DND-41 (cell line): ENCODE measurements at regions not wholly inside any gene's neighbourhood (a gene's known extent, or its start where the extent isn't known, plus 50 kb on each side); places are given as distances from the start of the nearest gene placed in this dataset.

ENCODE experiments used
- ATAC-seq: fragments of 200-7000 bp; cut with Tn5 transposase; 3 replicates; pipeline ENCODE4 v1.9.1; 2021; ENCODE audit warnings: low read depth; ENCODE audit not compliant: insufficient read depth
- DNase-seq: peaks from one replicate; pipeline ENCODE4 v3.0.0-alpha.2; 2020
- H2AFZ ChIP-seq: 2 replicates; pipeline ENCODE4 v1.6.0; 2012; ENCODE audit warnings: low read depth, low read length
- H3K27ac ChIP-seq: 2 replicates; pipeline ENCODE4 v1.5.1; 2012; ENCODE audit warnings: low read length, inconsistent platforms
- H3K27me3 ChIP-seq: fragments of 200-600 bp; sonication (generic); 2 replicates; pipeline ENCODE4 v1.6.0; 2012; ENCODE audit warnings: low read length, mild to moderate bottlenecking, inconsistent platforms; ENCODE audit not compliant: insufficient read depth, poor library complexity
- H3K36me3 ChIP-seq: 2 replicates; pipeline ENCODE4 v1.5.1; 2012; ENCODE audit warnings: low read length, inconsistent platforms; ENCODE audit not compliant: insufficient read depth
- H3K4me1 ChIP-seq: 2 replicates; pipeline ENCODE4 v1.5.1; 2012; ENCODE audit warnings: mild to moderate bottlenecking, low read length; ENCODE audit not compliant: insufficient read depth
- H3K4me2 ChIP-seq: 2 replicates; pipeline ENCODE4 v1.6.0; 2012; ENCODE audit warnings: mild to moderate bottlenecking, moderate library complexity, low read length, inconsistent platforms; ENCODE audit not compliant: insufficient read depth
- H3K4me3 ChIP-seq, 2 experiments: fragments of 200-600 bp in 1 of 2; shearing (Covaris generic) in 1 of 2; 2 replicates each; pipeline ENCODE4 v1.5.1; 2012 to 2016; ENCODE audit warnings: inconsistent platforms in 2 of 2, low read length in 2 of 2, mild to moderate bottlenecking in 2 of 2, low read depth in 1 of 2, moderate library complexity in 1 of 2
- H3K79me2 ChIP-seq: 2 replicates; pipeline ENCODE4 v1.6.0; 2012; ENCODE audit warnings: low read length, inconsistent platforms; ENCODE audit not compliant: insufficient read depth
- H3K9ac ChIP-seq: 2 replicates; pipeline ENCODE4 v1.6.0; 2012; ENCODE audit warnings: low read depth, mild to moderate bottlenecking, inconsistent platforms, low read length, moderate library complexity
- H3K9me3 ChIP-seq: 2 replicates; pipeline ENCODE4 v1.5.1; 2012; ENCODE audit warnings: low read length, moderate library complexity, mild to moderate bottlenecking, inconsistent platforms; ENCODE audit not compliant: insufficient read depth, severe bottlenecking
- H4K20me1 ChIP-seq: 2 replicates; pipeline ENCODE4 v1.6.0; 2012; ENCODE audit warnings: low read length; ENCODE audit not compliant: insufficient read depth
- CTCF ChIP-seq: IDR thresholded peaks from 2 replicates; pipeline ENCODE4 v1.5.1; 2012; ENCODE audit warnings: borderline replicate concordance, low read length, moderate library complexity, mild to moderate bottlenecking; ENCODE audit not compliant: poor library complexity, severe bottlenecking; ENCODE audit errors: extremely low read depth
- EZH2 ChIP-seq: IDR thresholded peaks from 3 replicates; pipeline ENCODE4 v1.6.1; 2012; ENCODE audit warnings: borderline replicate concordance, low read depth, mild to moderate bottlenecking, moderate library complexity, low read length, inconsistent platforms; ENCODE audit not compliant: severe bottlenecking

- H3K36me3 ChIP-seq = no peaks in the 10 kb centered on the region
- no peaks in the 10 kb centered on the region for H3K4me1 ChIP-seq
- no peaks in the 10 kb centered on the region for H3K9me3 ChIP-seq
- DNase-seq (no peak), ATAC-seq (no peak)
- no peaks in the 10 kb centered on the region for H3K27me3 ChIP-seq
- no peak for TF ChIP-seq EZH2
- TF ChIP-seq CTCF = no peak
- H2AFZ ChIP-seq = no peak overlapping the region
- H3K27ac ChIP-seq = no peak overlapping the region
- no peak overlapping the region for H3K9ac ChIP-seq
- H3K4me2 ChIP-seq = no peak overlapping the region
- H3K79me2 ChIP-seq = no peaks in the 10 kb centered on the region
- H3K4me3 ChIP-seq = no peak overlapping the region
- no peaks in the 10 kb centered on the region for H4K20me1 ChIP-seq
These were observed 411.2 kb upstream of the PIK3C3 start for GRCh38 chr18:41543815-41544214.

- DNase-seq = no peak
- Histone ChIP-seq H2AFZ (no peak overlapping the region), H3K4me2 (no peak overlapping the region), H3K27ac (no peak overlapping the region), H4K20me1 (no peaks in the 10 kb centered on the region), H3K79me2 (no peaks in the 10 kb centered on the region), H3K4me3 (no peak overlapping the region), H3K9me3 (no peaks in the 10 kb centered on the region), H3K4me1 (no peaks in the 10 kb centered on the region), H3K27me3 (no peaks in the 10 kb centered on the region), H3K36me3 (no peaks in the 10 kb centered on the region), H3K9ac (no peak overlapping the region)
- no peak for TF ChIP-seq EZH2
- no peak for TF ChIP-seq CTCF
- no peak for ATAC-seq
These were observed 414.7 kb upstream of the PIK3C3 start for GRCh38 chr18:41540237-41540871.

- no peak for TF ChIP-seq CTCF
- no peak overlapping the region for H3K4me2 ChIP-seq
- H3K4me3 ChIP-seq = no peak overlapping the region
- H3K27me3 ChIP-seq = no peaks in the 10 kb centered on the region
- H3K79me2 ChIP-seq = no peaks in the 10 kb centered on the region
- no peaks in the 10 kb centered on the region for H3K4me1 ChIP-seq
- DNase-seq = no peak
- no peaks in the 10 kb centered on the region for H4K20me1 ChIP-seq
- H3K9me3 ChIP-seq = no peaks in the 10 kb centered on the region
- H3K9ac ChIP-seq = no peak overlapping the region
- no peak overlapping the region for H2AFZ ChIP-seq
- ATAC-seq = no peak
- H3K27ac ChIP-seq = no peak overlapping the region
- no peaks in the 10 kb centered on the region for H3K36me3 ChIP-seq
These were observed 416.3 kb upstream of the PIK3C3 start for GRCh38 chr18:41538751-41539150.

- H3K4me1 ChIP-seq = no peaks in the 10 kb centered on the region
- H4K20me1 ChIP-seq = no peaks in the 10 kb centered on the region
- no peaks in the 10 kb centered on the region for H3K36me3 ChIP-seq
- H3K4me2 ChIP-seq = no peak overlapping the region
- no peaks in the 10 kb centered on the region for H3K27me3 ChIP-seq
- ATAC-seq = no peak
- no peak overlapping the region for H3K4me3 ChIP-seq
- no peak for DNase-seq
- no peak overlapping the region for H3K27ac ChIP-seq
- TF ChIP-seq CTCF = no peak
- no peaks in the 10 kb centered on the region for H3K9me3 ChIP-seq
- H3K79me2 ChIP-seq = no peaks in the 10 kb centered on the region
- no peak overlapping the region for H3K9ac ChIP-seq
- H2AFZ ChIP-seq = no peak overlapping the region
These were observed 417.4 kb upstream of the PIK3C3 start for GRCh38 chr18:41537666-41538065.
